22Rv1 (cell line): ENCODE measurements at regions not wholly inside any gene's neighbourhood (a gene's known extent, or its start where the extent isn't known, plus 50 kb on each side); places are given as distances from the start of the nearest gene placed in this dataset.

Experiments used
- ZFX ChIP-seq: fragments of 450-650 bp; IDR thresholded peaks from 2 replicates; pipeline ENCODE4 v1.6.1; 2017; ENCODE audit warnings: antibody characterized with exemption, borderline replicate concordance
- TF ChIP-seq, protein P1 (sequence below): fragments of 450-650 bp; IDR thresholded peaks from 2 replicates; pipeline ENCODE4 v1.5.1; 2017; ENCODE audit warnings: mild to moderate bottlenecking

DNA sequence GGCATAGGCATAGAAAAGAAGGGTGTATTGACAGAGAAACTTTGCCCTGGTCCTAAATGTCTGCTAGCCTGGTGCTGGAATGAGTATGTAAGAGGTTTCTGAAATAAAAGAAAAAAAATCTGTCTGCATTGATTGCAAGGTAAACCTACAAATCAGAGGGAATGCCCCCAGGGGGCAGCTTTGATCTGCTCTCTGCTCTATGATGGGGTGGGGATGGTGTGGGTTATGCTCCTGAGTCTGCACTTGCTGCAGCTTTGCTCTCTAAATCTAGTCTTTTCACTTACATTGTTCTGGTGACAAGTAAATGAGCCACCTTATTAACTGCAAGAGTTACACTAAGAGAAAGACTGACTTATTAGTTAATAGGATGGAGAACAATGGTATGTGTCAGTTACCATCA, 468.4 kb upstream of the STXBP6 start:
- TF ChIP-seq, protein P1, sequence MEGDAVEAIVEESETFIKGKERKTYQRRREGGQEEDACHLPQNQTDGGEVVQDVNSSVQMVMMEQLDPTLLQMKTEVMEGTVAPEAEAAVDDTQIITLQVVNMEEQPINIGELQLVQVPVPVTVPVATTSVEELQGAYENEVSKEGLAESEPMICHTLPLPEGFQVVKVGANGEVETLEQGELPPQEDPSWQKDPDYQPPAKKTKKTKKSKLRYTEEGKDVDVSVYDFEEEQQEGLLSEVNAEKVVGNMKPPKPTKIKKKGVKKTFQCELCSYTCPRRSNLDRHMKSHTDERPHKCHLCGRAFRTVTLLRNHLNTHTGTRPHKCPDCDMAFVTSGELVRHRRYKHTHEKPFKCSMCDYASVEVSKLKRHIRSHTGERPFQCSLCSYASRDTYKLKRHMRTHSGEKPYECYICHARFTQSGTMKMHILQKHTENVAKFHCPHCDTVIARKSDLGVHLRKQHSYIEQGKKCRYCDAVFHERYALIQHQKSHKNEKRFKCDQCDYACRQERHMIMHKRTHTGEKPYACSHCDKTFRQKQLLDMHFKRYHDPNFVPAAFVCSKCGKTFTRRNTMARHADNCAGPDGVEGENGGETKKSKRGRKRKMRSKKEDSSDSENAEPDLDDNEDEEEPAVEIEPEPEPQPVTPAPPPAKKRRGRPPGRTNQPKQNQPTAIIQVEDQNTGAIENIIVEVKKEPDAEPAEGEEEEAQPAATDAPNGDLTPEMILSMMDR: no peak
- no peak for TF ChIP-seq ZFX
